HT-29 (cell line): ENCODE measurements at regions not wholly inside any gene's neighbourhood (a gene's known extent, or its start where the extent isn't known, plus 50 kb on each side); places are given as distances from the start of the nearest gene placed in this dataset.
"Not testable (repeated sequence)": the region's sequence is repeated elsewhere in the genome, so short reads cannot be mapped to it uniquely, and the experiment has no call there.

Experiments
- DNase-seq: peaks from one replicate; pipeline ENCODE4 v3.0.0-alpha.2; 2015; ENCODE audit warnings: low spot score

GRCh38 chr4:60637976-60638375 lies 562.1 kb upstream of the ADGRL3 start:
- DNase-seq = no peak

GRCh38 chr4:60648774-60649173 lies 551.4 kb upstream of the ADGRL3 start:
- no peak for DNase-seq

DNA sequence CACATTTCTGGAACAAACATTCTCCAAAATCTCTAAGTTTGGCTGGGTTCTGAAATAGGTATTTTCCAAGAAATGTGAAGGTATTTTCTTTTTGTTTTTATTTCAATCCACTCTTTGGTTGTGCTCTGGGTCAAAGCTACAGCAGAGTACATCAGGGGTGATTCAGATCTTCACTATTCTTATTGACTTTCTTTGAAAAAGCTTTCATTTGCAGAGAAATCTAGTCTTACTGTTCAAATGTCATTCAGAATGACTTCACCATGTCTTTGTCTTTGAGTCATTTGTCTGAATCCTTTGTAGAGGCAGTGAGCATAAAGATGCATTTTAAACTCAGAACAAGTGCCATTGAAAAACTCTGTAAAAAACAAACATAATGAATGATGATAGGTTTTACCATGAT lies 547.2 kb upstream of the ADGRL3 start:
- DNase-seq = no peak

DNA sequence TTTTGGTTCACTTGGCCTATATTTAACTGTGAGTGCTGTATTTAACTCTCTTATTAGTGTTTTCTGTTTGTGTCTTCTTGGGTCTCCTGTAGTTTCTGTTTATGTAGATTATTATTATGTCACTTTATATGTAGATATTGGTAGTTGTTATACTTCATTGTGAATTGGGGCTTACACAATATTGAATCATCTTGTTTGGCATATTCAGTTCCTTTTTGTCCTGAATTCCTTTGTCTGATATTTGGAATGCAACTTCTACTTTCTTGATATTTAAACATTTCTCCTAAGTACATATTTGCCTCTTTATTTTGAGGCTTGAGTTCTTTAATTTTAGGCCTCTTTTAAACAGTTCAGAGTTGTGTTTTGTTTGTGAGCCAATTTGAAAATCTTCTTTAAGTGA lies 544.8 kb upstream of the ADGRL3 start:
- no peak for DNase-seq

- DNase-seq = no peak
Observed at GRCh38 chr4:60656171-60656570, 544.0 kb upstream of the ADGRL3 start.

DNA sequence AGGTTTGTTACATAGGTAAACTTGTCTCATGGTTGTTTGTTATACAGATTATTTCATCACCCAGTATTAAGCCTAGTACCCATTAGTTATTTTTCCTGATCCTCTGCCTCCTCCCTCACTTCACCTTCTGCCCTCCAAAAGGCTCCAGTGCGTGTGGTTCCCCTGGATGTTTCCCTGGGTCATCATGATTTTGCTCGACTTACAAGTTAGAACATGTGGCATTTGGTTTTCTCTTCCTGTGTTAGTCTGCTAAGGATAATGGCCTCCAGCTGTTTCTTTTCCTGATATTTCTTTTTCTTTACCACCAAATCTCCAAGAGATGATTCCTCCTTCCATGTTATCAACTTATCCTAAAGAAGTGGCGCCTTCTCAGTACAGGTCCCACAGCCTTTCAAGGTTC lies 543.1 kb upstream of the ADGRL3 start:
- DNase-seq = no peak

DNA sequence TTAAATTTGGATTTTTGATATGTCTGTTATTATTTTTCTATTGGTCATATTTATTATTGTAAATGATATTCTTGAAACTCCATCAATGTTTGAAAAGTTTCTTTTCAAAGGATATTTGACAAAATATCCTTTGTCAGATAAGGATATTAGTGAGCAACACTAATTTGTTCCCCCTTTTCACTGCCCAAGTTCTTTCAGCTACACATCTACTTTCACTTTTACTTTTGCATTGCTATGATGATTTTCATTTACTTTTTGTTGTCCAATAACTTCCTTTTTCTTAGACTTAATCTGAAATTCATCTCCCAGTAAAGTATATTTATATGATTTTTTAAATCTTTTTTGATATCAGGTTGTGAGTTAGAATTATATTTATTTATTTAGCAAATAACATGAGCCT lies 542.3 kb upstream of the ADGRL3 start:
- no peak for DNase-seq

GRCh38 chr4:60663769-60664168 lies 536.4 kb upstream of the ADGRL3 start:
- no peak for DNase-seq

DNA sequence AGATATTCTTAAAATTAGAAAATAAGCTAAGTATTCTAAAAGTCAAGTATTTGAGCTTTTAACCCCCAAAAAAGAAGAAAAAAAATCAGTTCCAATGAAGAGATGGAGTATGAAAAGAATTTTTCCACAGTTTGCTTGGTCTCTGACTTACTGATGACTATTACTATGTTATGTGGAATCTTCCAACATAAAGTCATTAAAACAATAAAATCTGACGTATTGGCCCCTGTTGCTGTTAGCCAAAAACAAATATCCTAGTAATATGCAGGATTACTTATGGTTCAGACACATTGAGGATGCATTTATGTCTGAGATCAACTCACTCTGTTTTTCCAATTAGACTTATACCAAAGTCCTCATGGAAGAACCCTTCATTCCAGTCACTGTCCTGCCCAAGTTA lies 517.2 kb upstream of the ADGRL3 start:
- no peak for DNase-seq

DNA sequence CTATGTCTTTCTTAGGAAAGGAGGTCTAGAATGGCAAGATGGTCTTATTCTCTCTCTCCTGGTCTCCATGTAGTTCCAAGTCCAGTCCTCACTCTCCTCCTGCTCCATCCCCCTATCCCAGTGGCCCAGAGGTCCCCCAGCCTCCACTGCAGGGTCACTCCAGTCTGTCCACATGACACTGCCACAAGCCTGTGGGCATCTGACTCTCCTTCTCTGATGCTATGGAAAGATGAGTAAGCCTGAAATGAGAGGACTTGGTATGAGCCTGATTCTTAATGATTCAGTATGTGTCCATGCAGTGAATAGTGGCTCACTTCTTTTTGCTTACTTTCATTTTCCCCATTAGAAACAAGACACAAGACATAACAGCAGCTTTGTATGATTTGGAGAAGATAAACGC lies 516.8 kb upstream of the ADGRL3 start:
- DNase-seq = no peak

DNA sequence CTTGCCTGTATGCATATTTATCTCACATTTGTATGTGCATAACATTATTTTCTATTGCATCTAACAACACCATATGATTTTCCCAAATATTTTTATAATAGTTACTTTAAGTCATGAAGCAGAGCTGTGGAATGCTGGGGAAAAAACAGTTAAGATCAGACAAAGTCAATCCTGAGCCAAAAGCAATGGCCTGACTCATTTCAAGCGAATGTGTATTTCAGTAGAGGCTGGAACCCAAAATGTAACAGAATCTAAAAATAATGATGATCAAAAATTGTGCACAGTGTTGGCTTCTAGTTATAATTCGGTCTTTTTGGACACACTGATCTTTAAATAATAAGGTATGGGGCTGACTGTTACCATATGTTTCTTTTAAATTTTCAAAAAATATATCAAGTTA lies 516.2 kb upstream of the ADGRL3 start:
- DNase-seq = no peak

GRCh38 chr4:60696062-60696461 lies 504.1 kb upstream of the ADGRL3 start:
- not testable (repeated sequence) for DNase-seq

- no peak for DNase-seq
Observed at GRCh38 chr4:60709061-60709460, 491.1 kb upstream of the ADGRL3 start.

DNA sequence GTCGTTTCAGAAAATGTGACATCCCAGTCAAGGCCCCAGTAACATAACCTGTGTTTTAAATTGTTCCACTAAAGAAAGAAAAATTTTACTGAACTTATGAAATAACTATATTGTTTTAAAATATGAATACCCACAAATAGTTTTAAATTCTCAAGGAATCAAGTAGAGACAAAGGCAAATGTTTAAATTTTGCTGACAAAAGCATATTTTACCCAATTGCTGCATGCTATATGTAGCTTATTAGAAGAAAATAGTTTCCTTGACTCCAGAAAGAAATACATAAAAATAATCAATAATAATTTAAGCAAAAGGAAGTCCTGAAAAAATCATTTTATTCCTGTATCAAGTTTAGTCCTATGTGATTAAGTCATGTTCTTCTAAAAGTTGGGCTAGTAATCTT lies 481.3 kb upstream of the ADGRL3 start:
- DNase-seq = no peak

- DNase-seq = no peak
Observed at GRCh38 chr4:60721685-60722084, 478.4 kb upstream of the ADGRL3 start.

DNA sequence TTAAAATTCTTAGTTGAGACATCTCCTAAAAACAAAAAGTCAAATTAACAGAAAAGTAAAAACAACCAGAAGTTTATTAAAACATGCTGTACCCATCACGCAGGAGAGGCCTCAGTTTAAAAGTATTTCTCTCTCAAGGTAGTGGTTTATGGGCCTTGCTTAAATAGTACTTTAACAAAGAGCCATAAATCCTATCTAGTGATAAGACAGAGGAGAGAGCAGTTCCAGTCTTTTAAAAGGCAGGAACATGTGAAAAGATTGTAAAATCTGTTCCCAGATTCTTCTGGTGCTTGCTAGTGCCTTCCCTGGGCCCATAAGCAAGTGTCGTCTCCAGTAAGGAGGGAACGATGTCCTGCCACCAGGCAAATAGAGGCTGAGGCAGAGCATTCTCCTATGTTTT lies 476.3 kb upstream of the ADGRL3 start:
- no peak for DNase-seq

- DNase-seq = no peak
Observed at GRCh38 chr4:60724623-60725022, 475.5 kb upstream of the ADGRL3 start.

GRCh38 chr4:60726779-60727178 lies 473.3 kb upstream of the ADGRL3 start:
- DNase-seq = no peak

GRCh38 chr4:60729194-60729593 lies 470.9 kb upstream of the ADGRL3 start:
- no peak for DNase-seq

DNA sequence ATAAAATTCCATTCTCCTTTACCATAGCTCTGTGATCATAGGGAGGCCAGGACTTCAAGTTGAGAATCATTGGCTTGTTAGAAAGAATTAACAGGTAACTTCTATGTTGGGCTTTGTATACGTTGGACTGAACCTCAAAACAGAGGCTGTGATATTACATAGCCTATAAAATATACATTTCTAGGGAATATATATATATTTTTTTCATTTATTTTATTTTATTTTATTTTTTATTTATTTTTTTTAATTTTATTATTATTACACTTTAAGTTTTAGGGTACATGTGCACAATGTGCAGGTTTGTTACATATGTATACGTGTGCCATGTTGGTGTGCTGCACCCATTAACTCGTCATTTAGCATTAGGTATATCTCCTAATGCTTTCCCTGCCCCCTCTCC lies 470.4 kb upstream of the ADGRL3 start:
- DNase-seq = not testable (repeated sequence)

DNA sequence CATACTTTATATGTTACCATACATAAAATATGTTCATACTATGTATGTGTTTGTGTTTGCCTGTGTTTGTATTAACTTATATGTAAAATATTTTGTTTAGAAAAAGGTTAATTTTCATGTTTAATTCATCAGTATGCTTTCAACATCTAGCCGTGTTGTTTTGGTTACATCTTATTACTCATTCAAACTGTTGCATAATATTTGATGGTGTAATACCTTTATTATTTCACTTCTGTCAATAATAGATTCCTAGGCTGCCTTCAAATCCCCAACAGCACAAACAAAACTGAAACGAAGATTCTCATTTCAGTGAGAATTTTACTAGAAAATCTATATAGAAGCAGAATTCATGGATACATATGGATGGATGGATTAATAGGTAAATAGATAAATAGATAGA lies 462.3 kb upstream of the ADGRL3 start:
- DNase-seq = no peak

GRCh38 chr4:60743654-60744053 lies 456.5 kb upstream of the ADGRL3 start:
- DNase-seq = no peak

DNA sequence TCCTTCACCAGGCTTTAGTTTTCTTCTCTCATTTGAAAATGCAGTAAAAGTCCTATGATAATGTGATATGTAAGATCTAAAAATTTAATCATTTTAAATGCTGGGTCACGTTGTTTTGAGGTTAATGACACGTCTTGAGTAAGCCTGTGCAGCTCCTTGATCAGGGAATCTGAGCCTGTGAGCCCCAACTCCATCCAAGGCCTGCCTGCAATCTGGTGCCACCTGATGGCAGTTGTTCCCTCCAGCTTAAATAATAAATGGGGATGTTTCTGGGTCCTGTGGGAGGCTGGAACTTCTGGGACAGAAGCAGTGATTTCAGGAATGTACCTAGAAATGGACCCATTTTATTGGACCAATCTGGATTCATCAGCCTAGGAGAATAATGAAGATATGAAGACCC lies 455.4 kb upstream of the ADGRL3 start:
- DNase-seq = peak; percentile 19

DNA sequence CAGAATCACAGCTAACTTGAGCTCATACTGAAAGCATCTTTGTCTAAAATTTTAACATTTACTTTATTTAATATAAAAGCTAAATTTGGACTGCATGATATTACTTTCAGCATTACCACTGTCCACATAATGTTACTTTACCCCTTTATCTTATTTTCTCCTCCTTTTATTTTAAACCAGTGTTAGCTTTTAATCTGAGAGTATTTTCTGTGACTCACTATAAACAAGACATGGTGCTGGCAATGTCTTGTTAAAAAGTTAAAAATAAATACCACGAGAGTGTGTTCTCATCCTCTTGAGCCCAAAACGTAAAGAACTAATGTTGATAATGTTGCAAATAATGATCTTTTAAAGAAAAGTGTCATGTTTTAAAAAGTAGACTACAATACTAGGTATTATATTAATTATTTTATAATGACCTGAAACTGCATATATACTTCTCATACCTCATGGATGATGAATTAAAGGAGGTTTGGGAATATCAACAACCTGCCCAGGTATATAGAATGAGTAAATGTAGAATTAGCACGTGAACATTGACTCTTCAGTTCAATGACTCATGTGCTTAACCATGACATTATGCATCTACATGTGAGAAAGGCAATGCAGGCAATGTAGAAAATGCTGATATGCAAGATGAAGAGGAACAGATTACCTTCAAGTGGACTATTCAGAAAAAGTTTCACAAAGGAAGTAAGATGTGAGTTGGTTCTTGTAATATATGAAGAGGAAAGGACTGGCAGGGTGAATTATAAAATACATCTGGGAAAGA lies 454.1 kb upstream of the ADGRL3 start:
- DNase-seq = no peak
